ENCODE measurements at regions not wholly inside any gene's neighbourhood (a gene's known extent, or its start where the extent isn't known, plus 50 kb on each side); places are given as distances from the start of the nearest gene placed in this dataset.

- TF ChIP-seq CTCF (conservative IDR thresholded peaks at IDR 0.05; ENCODE audit: low read depth in 2 of 2), result no peak
- TF ChIP-seq POLR2AphosphoS5 (IDR thresholded peaks at IDR 0.05; ENCODE audit: low read depth), result no peak
Measured at GRCh38 chr22:17269607-17270261, 50.5 kb upstream of the ADA2 start.

All from GM23338 (cell line).